Osteocyte (in vitro differentiated cells): ENCODE measurements at regions not wholly inside any gene's neighbourhood (a gene's known extent, or its start where the extent isn't known, plus 50 kb on each side); places are given as distances from the start of the nearest gene placed in this dataset.

Source experiments
- DNase-seq: peaks from one replicate; pipeline ENCODE4 v3.0.0; 2021; ENCODE audit warnings: mixed read lengths; ENCODE audit not compliant: unreplicated experiment; ENCODE audit errors: extremely low spot score
- H3K27ac Mint-ChIP-seq: one replicate; pipeline ENCODE4 v1.8.0; 2021; ENCODE audit warnings: mild to moderate bottlenecking, mixed read lengths; ENCODE audit not compliant: unreplicated experiment
- H3K27me3 Mint-ChIP-seq: one replicate; pipeline ENCODE4 v1.8.0; 2021; ENCODE audit warnings: mixed read lengths; ENCODE audit not compliant: unreplicated experiment
- H3K36me3 Mint-ChIP-seq: one replicate; pipeline ENCODE4 v1.8.0; 2021; ENCODE audit warnings: mixed read lengths; ENCODE audit not compliant: unreplicated experiment
- H3K4me1 Mint-ChIP-seq: one replicate; pipeline ENCODE4 v1.8.0; 2021; ENCODE audit warnings: mixed read lengths; ENCODE audit not compliant: unreplicated experiment
- H3K4me3 Mint-ChIP-seq: one replicate; pipeline ENCODE4 v1.8.0; 2021; ENCODE audit warnings: mild to moderate bottlenecking, moderate library complexity, mixed read lengths; ENCODE audit not compliant: unreplicated experiment
- H3K9me3 Mint-ChIP-seq: one replicate; pipeline ENCODE4 v1.8.0; 2021; ENCODE audit warnings: mixed read lengths; ENCODE audit not compliant: unreplicated experiment
- CTCF ChIP-seq: fragments of 200-600 bp; sonication (generic); IDR thresholded peaks from 2 replicates; pipeline ENCODE4 v1.5.0; 2021; ENCODE audit warnings: antibody characterized with exemption, mild to moderate bottlenecking, moderate library complexity

DNA sequence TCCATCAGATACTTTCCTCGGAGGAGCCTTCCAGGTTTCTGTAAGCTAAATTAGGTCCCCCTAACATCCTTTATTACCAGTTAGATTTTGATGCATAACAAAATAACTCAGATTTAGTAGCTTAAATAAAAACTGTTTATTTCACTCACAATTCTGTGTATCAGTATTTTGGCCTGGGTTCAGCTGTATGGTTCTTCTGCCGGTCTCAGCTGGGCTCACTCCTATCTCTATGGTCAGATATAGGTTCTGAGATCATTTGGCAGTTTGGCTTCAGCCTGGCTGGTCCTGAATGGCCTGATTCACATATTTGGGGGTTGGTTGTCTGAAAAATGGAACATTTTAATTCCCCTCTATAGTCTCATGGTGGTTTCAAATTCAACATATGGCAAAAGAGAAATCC is 1125.3 kb downstream of the TBL1XR1 start:
- Mint-ChIP-seq H3K27me3 (no peaks in the 10 kb centered on the region), H3K4me1 (peaks cover 22% of the 10 kb centered on the region), H3K4me3 (no peak overlapping the region), H3K27ac (no peak overlapping the region), H3K9me3 (peaks cover 16% of the 10 kb centered on the region), H3K36me3 (no peaks in the 10 kb centered on the region)
- no peak for DNase-seq
- no peak for TF ChIP-seq CTCF

GRCh38 chr3:176068750-176069149 is 1128.5 kb downstream of the TBL1XR1 start:
- Mint-ChIP-seq H3K27ac (no peak overlapping the region), H3K9me3 (peaks cover 10% of the 10 kb centered on the region), H3K27me3 (no peaks in the 10 kb centered on the region), H3K4me3 (no peak overlapping the region), H3K36me3 (no peaks in the 10 kb centered on the region), H3K4me1 (peaks cover 2% of the 10 kb centered on the region)
- TF ChIP-seq CTCF, result no peak
- DNase-seq, result no peak

DNA sequence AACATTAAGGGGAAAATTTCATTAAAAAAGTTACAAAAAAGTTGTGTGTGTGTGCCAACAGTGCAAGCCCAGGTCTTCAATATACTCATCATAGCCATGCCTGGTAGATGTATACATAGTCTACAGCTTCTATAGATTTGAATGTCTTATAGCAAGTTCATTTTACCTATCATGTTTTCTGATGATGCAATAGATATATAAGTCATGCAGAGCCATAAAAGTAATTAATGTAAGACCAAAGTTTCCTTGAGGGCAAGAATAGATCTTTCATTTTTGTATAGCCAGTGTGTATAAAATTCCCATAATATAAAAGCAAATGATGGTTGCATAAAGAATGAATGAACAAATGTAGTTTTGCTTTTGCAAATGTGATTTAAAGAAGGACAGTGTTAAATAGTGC is 1138.4 kb downstream of the TBL1XR1 start:
- H3K27me3 Mint-ChIP-seq, result no peaks in the 10 kb centered on the region
- no peaks in the 10 kb centered on the region for H3K36me3 Mint-ChIP-seq
- H3K9me3 Mint-ChIP-seq, result no peaks in the 10 kb centered on the region

DNA sequence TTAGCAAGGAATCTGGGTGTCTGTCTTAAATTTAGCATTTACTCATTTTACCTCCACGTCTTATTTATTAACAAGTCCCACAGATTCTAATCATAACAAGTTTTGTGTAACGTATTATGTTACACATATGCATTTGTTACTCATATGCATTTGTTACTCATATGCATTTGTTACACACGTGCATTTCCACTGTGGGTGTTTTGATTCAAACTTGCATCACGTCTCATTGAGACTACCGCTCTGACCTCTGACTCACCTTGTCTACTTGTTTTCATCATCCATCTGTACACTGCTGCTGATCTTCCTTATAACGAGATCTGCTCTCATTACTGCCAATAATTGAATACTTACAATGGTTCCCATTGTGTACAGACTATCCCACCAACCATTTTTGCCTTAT is 1141.4 kb downstream of the TBL1XR1 start:
- peaks cover 2% of the 10 kb centered on the region for H3K27me3 Mint-ChIP-seq
- no peaks in the 10 kb centered on the region for H3K4me1 Mint-ChIP-seq
- H3K27ac Mint-ChIP-seq, result no peak overlapping the region
- H3K36me3 Mint-ChIP-seq, result no peaks in the 10 kb centered on the region
- no peaks in the 10 kb centered on the region for H3K9me3 Mint-ChIP-seq
- no peak for DNase-seq
- no peak for TF ChIP-seq CTCF
- no peak overlapping the region for H3K4me3 Mint-ChIP-seq

More for the DNA sequence above, 1138.4 kb downstream of the TBL1XR1 start:
- no peak overlapping the region for H3K4me3 Mint-ChIP-seq
- no peaks in the 10 kb centered on the region for H3K4me1 Mint-ChIP-seq
- DNase-seq, result no peak
- no peak for TF ChIP-seq CTCF
- no peak overlapping the region for H3K27ac Mint-ChIP-seq

- Mint-ChIP-seq H3K27ac (no peak overlapping the region), H3K27me3 (peaks cover 2% of the 10 kb centered on the region), H3K36me3 (no peaks in the 10 kb centered on the region), H3K4me3 (no peak overlapping the region), H3K4me1 (no peaks in the 10 kb centered on the region), H3K9me3 (no peaks in the 10 kb centered on the region)
- no peak for DNase-seq
- no peak for TF ChIP-seq CTCF
Measured at GRCh38 chr3:176051766-176052165, 1145.5 kb downstream of the TBL1XR1 start.
